OCI-LY7 (cell line): ENCODE measurements at regions not wholly inside any gene's neighbourhood (a gene's known extent, or its start where the extent isn't known, plus 50 kb on each side); places are given as distances from the start of the nearest gene placed in this dataset.

Experiments used
- CTCF ChIP-seq: fragments of 200-600 bp; sonication (generic); conservative IDR thresholded peaks from 2 replicates; pipeline ENCODE4 v1.5.1; 2014; ENCODE audit warnings: mild to moderate bottlenecking, antibody characterized with exemption, low read length, moderate library complexity, mixed read lengths
- EZH2phosphoT487 ChIP-seq: fragments of 200-600 bp; sonication (generic); IDR thresholded peaks from 2 replicates; pipeline ENCODE4 v1.6.1; 2018; ENCODE audit warnings: low read depth, borderline replicate concordance, mild to moderate bottlenecking, mixed run types, antibody characterized with exemption, low read length, moderate library complexity, mixed read lengths

GRCh38 chr11:15481871-15482270, 367.1 kb downstream of the INSC start:
- TF ChIP-seq CTCF (no peak), EZH2phosphoT487 (no peak)
